Gastrocnemius medialis (tissue), 4 donors: ENCODE measurements at regions not wholly inside any gene's neighbourhood (a gene's known extent, or its start where the extent isn't known, plus 50 kb on each side); places are given as distances from the start of the nearest gene placed in this dataset.

ENCODE experiments used
- ATAC-seq, 2 donors: fragments of 150-250 bp; one replicate each; pipeline ENCODE4 v1.9.1; 2016
- DNase-seq, 2 donors: peaks; one replicate each; pipeline ENCODE4 v3.0.0-alpha.2; 2019
- H3K27ac ChIP-seq, 4 donors: fragments of 200-600 bp; sonication (generic); 1 replicate in 1 of 4; 2 replicates in 3 of 4; pipeline ENCODE4 v1.5.1; 2016 to 2018; ENCODE audit warnings: mild to moderate bottlenecking in 2 of 4, moderate library complexity in 1 of 4
- H3K27me3 ChIP-seq, 3 donors: fragments of 200-600 bp; sonication (generic) in 2 of 3; 1 replicate in 1 of 3; 2 replicates in 2 of 3; pipeline versions ENCODE4 v1.5.1 to v1.6.0; 2016 to 2019; ENCODE audit warnings: mild to moderate bottlenecking in 1 of 3, moderate library complexity in 1 of 3
- H3K36me3 ChIP-seq, 2 donors: fragments of 200-600 bp; sonication (generic) in 1 of 2; one replicate each; pipeline ENCODE4 v1.5.1; 2017 to 2018
- H3K4me1 ChIP-seq, 2 donors: fragments of 200-600 bp; sonication (generic) in 1 of 2; one replicate each; pipeline ENCODE4 v1.5.1; 2016 to 2017; ENCODE audit warnings: mild to moderate bottlenecking in 2 of 2
- H3K4me3 ChIP-seq, 4 donors: fragments of 200-600 bp; sonication (generic) in 3 of 4; 1 replicate in 1 of 4; 2 replicates in 3 of 4; pipeline ENCODE4 v1.5.1; 2016 to 2019; ENCODE audit warnings: mild to moderate bottlenecking in 2 of 4
- H3K9me3 ChIP-seq, 3 donors: fragments of 200-600 bp; sonication (generic) in 2 of 3; 1 replicate in 1 of 3; 2 replicates in 2 of 3; pipeline ENCODE4 v1.5.1; 2016 to 2019
- POLR2A ChIP-seq, 2 donors: fragments of 450-650 bp; IDR thresholded peaks; one replicate each; pipeline ENCODE4 v1.6.1; 2017; ENCODE audit warnings: antibody characterized with exemption in 2 of 2, mild to moderate bottlenecking in 2 of 2, moderate library complexity in 2 of 2
- in situ Hi-C, 4 donors: fragments of 200-750 bp; cut with MboI; loops; one replicate each; pipeline versions ENCODE4 v1.15.0 to v1.8.0; 2017; ENCODE audit warnings: low sequenced_read_pairs in 4 of 4
- intact Hi-C: fragments of 100-400 bp; cut with DNase I; formaldehyde crosslinking; loops from one replicate; pipeline ENCODE4 v1.15.1; 2023; ENCODE audit warnings: low total_unique reads
- TF ChIP-seq, protein P1 (sequence below), 5 experiments: fragments of 450-650 bp in 3 of 5; fragments of 200-600 bp in 2 of 5; sonication (generic) in 2 of 5; IDR thresholded peaks in 4 of 5; conservative IDR thresholded peaks in 1 of 5; 1 replicate in 4 of 5; 2 replicates in 1 of 5; pipeline ENCODE4 v1.5.1; 2016 to 2019; ENCODE audit warnings: antibody characterized with exemption in 5 of 5, mild to moderate bottlenecking in 3 of 5, moderate library complexity in 3 of 5

DNA sequence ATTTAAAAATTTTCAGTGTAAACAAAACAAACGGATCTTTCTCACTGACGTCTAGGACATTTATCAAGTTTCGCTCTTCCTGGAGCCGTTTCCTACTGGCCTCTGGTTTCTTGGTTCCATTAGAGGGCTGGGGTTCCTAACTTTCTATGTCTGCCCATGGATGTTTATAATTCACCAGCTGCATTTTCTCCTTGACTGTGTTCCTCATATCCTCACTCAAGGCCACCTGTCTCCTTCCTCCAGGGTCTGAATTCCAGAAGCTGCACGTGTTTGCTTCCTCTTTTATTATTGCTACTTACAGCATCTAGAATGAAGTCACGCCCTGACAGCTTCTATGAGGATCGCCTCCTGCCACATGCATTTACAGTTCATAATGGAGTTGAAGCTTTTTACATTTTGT is 74.1 kb upstream of the BASP1 start:
- DNase-seq (no peak), ATAC-seq (no peak)
- in situ Hi-C loops = no loop called here
- H3K9me3 ChIP-seq = no peaks in the 10 kb centered on the region
- no peak for TF ChIP-seq POLR2A (IDR thresholded peaks at IDR 0.05)
- TF ChIP-seq, protein P1, sequence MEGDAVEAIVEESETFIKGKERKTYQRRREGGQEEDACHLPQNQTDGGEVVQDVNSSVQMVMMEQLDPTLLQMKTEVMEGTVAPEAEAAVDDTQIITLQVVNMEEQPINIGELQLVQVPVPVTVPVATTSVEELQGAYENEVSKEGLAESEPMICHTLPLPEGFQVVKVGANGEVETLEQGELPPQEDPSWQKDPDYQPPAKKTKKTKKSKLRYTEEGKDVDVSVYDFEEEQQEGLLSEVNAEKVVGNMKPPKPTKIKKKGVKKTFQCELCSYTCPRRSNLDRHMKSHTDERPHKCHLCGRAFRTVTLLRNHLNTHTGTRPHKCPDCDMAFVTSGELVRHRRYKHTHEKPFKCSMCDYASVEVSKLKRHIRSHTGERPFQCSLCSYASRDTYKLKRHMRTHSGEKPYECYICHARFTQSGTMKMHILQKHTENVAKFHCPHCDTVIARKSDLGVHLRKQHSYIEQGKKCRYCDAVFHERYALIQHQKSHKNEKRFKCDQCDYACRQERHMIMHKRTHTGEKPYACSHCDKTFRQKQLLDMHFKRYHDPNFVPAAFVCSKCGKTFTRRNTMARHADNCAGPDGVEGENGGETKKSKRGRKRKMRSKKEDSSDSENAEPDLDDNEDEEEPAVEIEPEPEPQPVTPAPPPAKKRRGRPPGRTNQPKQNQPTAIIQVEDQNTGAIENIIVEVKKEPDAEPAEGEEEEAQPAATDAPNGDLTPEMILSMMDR (IDR thresholded peaks at IDR 0.05 in 4 of 5, conservative IDR thresholded peaks at IDR 0.05 in 1 of 5) = no peak
- no peak overlapping the region for H3K27ac ChIP-seq
- no peaks in the 10 kb centered on the region for H3K27me3 ChIP-seq
- no peaks in the 10 kb centered on the region for H3K36me3 ChIP-seq
- intact Hi-C loops = no loop called here
- no peak overlapping the region for H3K4me3 ChIP-seq
- H3K4me1 ChIP-seq = no peaks in the 10 kb centered on the region

DNA sequence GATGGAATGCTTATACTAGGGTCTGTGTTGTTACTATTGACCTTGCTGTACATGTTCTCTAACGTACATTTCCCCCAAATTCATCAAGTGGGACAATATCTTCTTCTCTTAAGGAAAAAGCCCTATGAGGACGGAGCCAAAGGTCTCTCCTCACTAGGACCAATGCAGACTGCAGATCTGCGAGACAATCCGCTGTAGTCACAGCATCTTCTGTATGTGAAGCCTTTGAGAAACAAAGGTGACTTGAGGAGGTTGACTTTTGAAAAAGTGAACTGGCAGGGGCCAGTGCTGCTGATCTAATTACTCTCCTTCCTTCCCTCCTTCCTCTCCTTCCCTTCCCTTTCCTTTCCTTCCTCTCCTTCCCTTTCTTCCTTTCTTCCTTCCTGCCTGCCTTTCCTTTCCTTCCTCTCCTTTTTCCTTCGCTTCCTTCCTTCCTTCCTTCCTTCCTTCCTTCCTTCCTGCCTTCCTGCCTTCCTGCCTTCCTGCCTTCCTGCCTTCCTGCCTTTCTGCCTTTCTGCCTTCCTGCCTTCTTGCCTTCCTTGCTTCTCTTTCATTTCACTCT is 71.1 kb upstream of the BASP1 start:
- no peaks in the 10 kb centered on the region for H3K4me1 ChIP-seq
- in situ Hi-C loops (no loop called here), intact Hi-C loops (no loop called here)
- H3K4me3 ChIP-seq = no peak overlapping the region
- H3K36me3 ChIP-seq = no peaks in the 10 kb centered on the region
- no peak overlapping the region for H3K27ac ChIP-seq
- no peak for TF ChIP-seq POLR2A (IDR thresholded peaks at IDR 0.05)
- TF ChIP-seq, protein P1 (IDR thresholded peaks at IDR 0.05 in 4 of 5, conservative IDR thresholded peaks at IDR 0.05 in 1 of 5) = no peak
- DNase-seq = no peak
- no peaks in the 10 kb centered on the region for H3K27me3 ChIP-seq
- no peaks in the 10 kb centered on the region for H3K9me3 ChIP-seq
- ATAC-seq = no peak

DNA sequence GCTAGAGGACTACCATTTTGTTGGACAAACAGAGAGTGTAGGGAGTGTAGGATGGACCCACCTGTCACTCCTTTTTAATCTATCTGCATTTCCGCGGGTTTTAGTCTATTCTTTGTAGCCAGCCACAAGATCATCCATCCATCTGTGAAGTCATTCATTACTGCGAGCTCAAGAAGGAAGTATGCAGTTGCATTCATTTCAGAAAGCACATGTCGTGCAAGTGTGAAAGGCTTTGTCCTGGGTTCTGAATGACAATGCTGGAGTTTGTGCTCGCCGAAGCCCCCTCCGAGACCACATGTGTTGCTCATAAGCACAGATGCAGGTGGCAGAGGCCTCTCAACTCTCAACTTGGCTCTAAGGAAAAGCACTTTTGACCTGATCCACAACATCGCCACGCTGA is 70.3 kb upstream of the BASP1 start:
- DNase-seq (no peak), ATAC-seq (no peak)
- intact Hi-C loops (no loop called here), in situ Hi-C loops (no loop called here)
- Histone ChIP-seq H3K4me3 (no peak overlapping the region), H3K9me3 (no peaks in the 10 kb centered on the region), H3K36me3 (no peaks in the 10 kb centered on the region), H3K27ac (no peak overlapping the region), H3K4me1 (no peaks in the 10 kb centered on the region), H3K27me3 (no peaks in the 10 kb centered on the region)
- TF ChIP-seq, protein P1 (IDR thresholded peaks at IDR 0.05 in 4 of 5, conservative IDR thresholded peaks at IDR 0.05 in 1 of 5) = no peak
- no peak for TF ChIP-seq POLR2A (IDR thresholded peaks at IDR 0.05)

DNA sequence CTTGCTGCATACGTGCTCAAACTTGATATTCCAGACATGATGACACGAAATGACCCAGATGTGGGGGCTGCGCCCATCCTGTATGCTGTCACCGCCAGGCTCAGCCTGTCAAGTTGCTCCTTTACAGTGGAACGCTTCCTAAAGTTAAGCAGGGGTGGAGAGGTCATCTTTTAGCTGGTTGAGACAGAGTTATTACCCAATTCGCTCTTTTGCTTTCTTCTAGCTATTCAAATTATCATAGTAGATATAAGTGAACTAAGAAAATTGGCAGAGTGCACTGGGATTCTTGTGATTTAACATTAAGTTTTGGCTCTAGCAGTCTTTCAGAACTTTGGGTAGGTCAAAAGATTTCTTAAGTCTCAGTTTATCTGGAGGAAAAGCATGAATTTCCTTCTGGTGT is 69.8 kb upstream of the BASP1 start:
- no peak overlapping the region for H3K4me3 ChIP-seq
- in situ Hi-C loops = no loop called here
- no peaks in the 10 kb centered on the region for H3K9me3 ChIP-seq
- ATAC-seq (no peak), DNase-seq (no peak)
- H3K4me1 ChIP-seq = no peaks in the 10 kb centered on the region
- H3K27me3 ChIP-seq = no peaks in the 10 kb centered on the region
- no peak overlapping the region for H3K27ac ChIP-seq
- TF ChIP-seq POLR2A (IDR thresholded peaks at IDR 0.05) = no peak
- TF ChIP-seq, protein P1 (IDR thresholded peaks at IDR 0.05 in 4 of 5, conservative IDR thresholded peaks at IDR 0.05 in 1 of 5) = no peak
- intact Hi-C loops = no loop called here
- H3K36me3 ChIP-seq = no peaks in the 10 kb centered on the region

DNA sequence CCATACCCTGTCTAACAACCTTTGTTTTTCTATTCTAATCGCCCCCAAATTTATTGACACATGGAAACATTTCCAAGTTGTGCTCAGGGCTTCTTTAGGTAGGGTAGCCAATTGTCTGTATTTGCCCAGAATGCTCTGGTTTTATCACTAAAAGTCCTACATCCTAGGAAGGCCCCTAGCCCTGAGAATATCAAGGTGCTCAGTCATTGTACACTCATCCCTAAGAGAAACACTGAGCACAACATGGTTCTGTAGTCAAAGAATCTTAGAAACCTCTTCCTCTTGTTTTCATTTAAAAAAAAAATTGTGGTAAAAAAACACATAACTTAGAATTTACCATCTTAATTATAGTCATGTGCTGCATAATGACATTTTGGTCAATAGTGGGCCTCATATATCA is 69.0 kb upstream of the BASP1 start:
- DNase-seq = no peak
- H3K36me3 ChIP-seq = no peaks in the 10 kb centered on the region
- ATAC-seq = no peak
- H3K4me3 ChIP-seq = no peak overlapping the region
- intact Hi-C loops (no loop called here), in situ Hi-C loops (no loop called here)
- no peaks in the 10 kb centered on the region for H3K9me3 ChIP-seq
- H3K4me1 ChIP-seq = no peaks in the 10 kb centered on the region
- no peaks in the 10 kb centered on the region for H3K27me3 ChIP-seq
- no peak overlapping the region for H3K27ac ChIP-seq
- TF ChIP-seq, protein P1 (IDR thresholded peaks at IDR 0.05 in 4 of 5, conservative IDR thresholded peaks at IDR 0.05 in 1 of 5) = no peak
- no peak for TF ChIP-seq POLR2A (IDR thresholded peaks at IDR 0.05)
